Heart left ventricle (tissue), 13 donors: ENCODE measurements at regions not wholly inside any gene's neighbourhood (a gene's known extent, or its start where the extent isn't known, plus 50 kb on each side); places are given as distances from the start of the nearest gene placed in this dataset.

Experiments used
- CTCF ChIP-seq, 12 donors: fragments of 200-600 bp; sonication (generic) in 4 of 12; IDR thresholded peaks; one replicate each; pipeline versions ENCODE4 v1.5.0 to v1.8.0; 2018 to 2022; ENCODE audit warnings: antibody characterized with exemption in 12 of 12, mild to moderate bottlenecking in 5 of 12
- POLR2A ChIP-seq, 2 donors: fragments of 450-650 bp; IDR thresholded peaks; one replicate each; pipeline ENCODE4 v1.6.1; 2017; ENCODE audit warnings: antibody characterized with exemption in 2 of 2, mild to moderate bottlenecking in 2 of 2, moderate library complexity in 2 of 2
- donor health status: ischemic (EF 13 %, LVEDD 7.1; RV severe dilation, severe dysfunction).
- donor health status: DM: no; HTN: yes; CAD: no.
- donor health status: DM: no; HTN: no; CAD: no.
- donor health status: ischemic (EF 25% LVEDD 6.9; RV normal size, moderate dysfunction).
- donor health status: ischemic (EF 25% LVEDD 5.7; RV mildly dilated, moderate dysfunction).
- donor health status: ischemic (EF 35%, LVEDD 5.7; RV mildly dilated, moderate dysfunction).
- donor health status: nonischemic (EF 11% LVEDD 7.7; RV severe dilation, severe dysfunction).
- donor health status: DM: yes; HTN: yes; CAD: no.
- donor health status: PGD.
- donor health status: ischemic (EF 29% LVEDD 5.4; RV normal size, mild dysfunction).
- donor health status: nonischemic (EF 23%, LVEDD 6.1; RV moderate dilation, normal function).

GRCh38 chr6:40891131-40891530 lies 147.9 kb downstream of the UNC5CL start:
- no peak for TF ChIP-seq CTCF (IDR thresholded peaks at IDR 0.05)
- no peak for TF ChIP-seq POLR2A (IDR thresholded peaks at IDR 0.05)
